ENCODE measurements at regions not wholly inside any gene's neighbourhood (a gene's known extent, or its start where the extent isn't known, plus 50 kb on each side); places are given as distances from the start of the nearest gene placed in this dataset.
A peak's percentile ranks its signal among the peaks of the same experiment; 100 is the strongest.
"Not testable (repeated sequence)": the region's sequence is repeated elsewhere in the genome, so short reads cannot be mapped to it uniquely, and the experiment has no call there.

DNA sequence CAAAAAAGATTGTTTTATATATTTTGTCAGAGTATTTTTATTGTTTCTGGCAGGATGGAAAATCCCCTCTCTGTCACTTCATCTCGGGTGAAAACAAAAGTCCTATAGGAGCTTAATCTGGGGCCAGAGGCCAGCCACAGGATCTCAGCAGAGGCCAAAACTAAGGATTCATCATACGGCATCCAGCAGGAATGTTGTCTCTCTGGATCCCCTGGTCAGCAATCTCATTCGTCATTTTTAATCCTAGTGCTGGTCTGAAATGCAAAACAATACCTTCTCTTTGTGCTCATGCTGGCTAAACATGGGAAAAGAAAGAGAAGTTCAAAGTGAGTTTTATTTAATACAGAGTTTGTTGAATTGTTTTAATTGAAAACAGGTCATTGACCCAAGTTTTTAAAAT, 482.5 kb upstream of the AUTS2 start:
- H3K27me3 Mint-ChIP-seq = no peaks in the 10 kb centered on the region
- H3K4me3 Mint-ChIP-seq = no peak overlapping the region
- peaks cover 19% of the 10 kb centered on the region for H3K9me3 Mint-ChIP-seq
- no peaks in the 10 kb centered on the region for H3K36me3 Mint-ChIP-seq
- DNase-seq (ENCODE audit: extremely low spot score, unreplicated experiment) = no peak
- H3K27ac Mint-ChIP-seq = peak overlapping the region; percentile 40
- H3K4me1 Mint-ChIP-seq (ENCODE audit: unreplicated experiment) = peaks cover 9% of the 10 kb centered on the region
- TF ChIP-seq, protein P1, sequence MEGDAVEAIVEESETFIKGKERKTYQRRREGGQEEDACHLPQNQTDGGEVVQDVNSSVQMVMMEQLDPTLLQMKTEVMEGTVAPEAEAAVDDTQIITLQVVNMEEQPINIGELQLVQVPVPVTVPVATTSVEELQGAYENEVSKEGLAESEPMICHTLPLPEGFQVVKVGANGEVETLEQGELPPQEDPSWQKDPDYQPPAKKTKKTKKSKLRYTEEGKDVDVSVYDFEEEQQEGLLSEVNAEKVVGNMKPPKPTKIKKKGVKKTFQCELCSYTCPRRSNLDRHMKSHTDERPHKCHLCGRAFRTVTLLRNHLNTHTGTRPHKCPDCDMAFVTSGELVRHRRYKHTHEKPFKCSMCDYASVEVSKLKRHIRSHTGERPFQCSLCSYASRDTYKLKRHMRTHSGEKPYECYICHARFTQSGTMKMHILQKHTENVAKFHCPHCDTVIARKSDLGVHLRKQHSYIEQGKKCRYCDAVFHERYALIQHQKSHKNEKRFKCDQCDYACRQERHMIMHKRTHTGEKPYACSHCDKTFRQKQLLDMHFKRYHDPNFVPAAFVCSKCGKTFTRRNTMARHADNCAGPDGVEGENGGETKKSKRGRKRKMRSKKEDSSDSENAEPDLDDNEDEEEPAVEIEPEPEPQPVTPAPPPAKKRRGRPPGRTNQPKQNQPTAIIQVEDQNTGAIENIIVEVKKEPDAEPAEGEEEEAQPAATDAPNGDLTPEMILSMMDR (conservative IDR thresholded peaks at IDR 0.05) = no peak

DNA sequence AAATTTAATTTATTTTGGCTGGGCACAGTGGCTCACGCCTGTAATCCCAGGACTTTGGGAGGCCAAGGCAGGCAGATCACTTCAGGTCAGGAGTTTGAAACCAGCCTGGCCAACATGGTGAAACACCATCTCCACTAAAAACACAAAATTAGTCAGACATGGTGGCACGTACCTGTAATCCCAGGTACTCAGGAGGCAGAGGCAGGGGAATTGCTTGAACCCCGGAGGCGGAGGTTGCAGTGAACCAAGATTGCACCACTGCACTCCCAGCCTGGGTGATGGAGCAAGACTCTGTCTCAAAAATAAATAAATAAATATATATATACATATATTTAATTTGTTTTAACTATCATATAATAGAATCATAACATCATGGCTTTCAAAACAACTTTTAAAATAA, 482.1 kb upstream of the AUTS2 start:
- H3K4me3 Mint-ChIP-seq; H3K27me3 Mint-ChIP-seq; H3K36me3 Mint-ChIP-seq; H3K27ac Mint-ChIP-seq; DNase-seq (ENCODE audit: extremely low spot score, unreplicated experiment); H3K4me1 Mint-ChIP-seq (ENCODE audit: unreplicated experiment): not testable (repeated sequence)
- H3K9me3 Mint-ChIP-seq = peaks cover 19% of the 10 kb centered on the region

DNA sequence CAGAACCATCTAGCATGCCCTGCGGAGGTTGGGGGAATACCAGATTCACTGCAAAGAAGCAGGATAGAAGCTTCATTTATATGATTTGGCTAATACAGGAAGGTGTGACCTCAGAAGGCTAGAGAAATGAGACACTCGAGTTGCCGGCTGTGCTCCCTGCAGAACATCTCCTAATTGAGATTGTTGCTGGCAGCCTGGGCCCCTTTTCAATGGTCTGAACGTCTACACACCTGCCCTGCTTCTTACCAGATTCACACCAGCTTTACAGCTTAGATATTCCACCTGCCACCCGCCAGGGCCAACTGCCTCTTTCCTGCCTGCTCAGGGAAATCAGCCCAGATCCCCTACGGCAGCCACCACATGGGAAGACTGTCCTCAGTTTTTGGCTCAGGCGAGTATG, 475.3 kb upstream of the AUTS2 start:
- Mint-ChIP-seq H3K27me3 (peaks cover 3% of the 10 kb centered on the region), H3K4me1 (ENCODE audit: unreplicated experiment) (no peaks in the 10 kb centered on the region), H3K9me3 (peaks cover 4% of the 10 kb centered on the region), H3K27ac (no peak overlapping the region), H3K4me3 (no peak overlapping the region), H3K36me3 (no peaks in the 10 kb centered on the region)
- DNase-seq (ENCODE audit: extremely low spot score, unreplicated experiment) = no peak
- TF ChIP-seq, protein P1 (conservative IDR thresholded peaks at IDR 0.05) = no peak

DNA sequence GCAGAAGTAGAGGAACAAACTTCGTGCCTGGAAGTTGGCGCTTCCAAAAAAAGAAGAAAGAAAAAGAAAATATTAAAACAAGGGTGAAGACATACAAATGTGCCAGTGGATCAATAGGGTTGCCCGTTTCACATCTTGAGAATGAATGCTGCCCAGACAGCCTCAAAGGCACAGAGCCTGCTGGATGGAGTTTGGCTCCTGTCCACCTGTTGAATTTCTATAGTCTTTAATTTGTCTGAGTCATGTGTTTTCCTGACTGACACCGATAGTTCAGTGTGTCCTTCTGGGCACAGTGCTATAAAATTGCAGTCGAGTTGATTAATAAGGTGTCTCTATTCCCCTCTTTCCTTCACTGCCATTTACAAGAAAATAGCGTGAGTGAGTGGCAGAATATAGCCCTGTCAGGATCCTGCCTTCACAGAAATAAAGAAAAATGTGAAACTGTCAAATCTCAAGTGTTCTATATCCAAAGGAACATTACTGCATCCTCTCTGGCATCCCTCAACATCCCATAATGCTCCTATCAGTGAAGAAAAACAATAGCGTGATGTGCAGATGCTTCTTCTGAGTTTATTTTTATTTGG, 471.3 kb upstream of the AUTS2 start:
- no peak for DNase-seq (ENCODE audit: extremely low spot score, unreplicated experiment)
- H3K4me1 Mint-ChIP-seq (ENCODE audit: unreplicated experiment) = no peaks in the 10 kb centered on the region
- H3K36me3 Mint-ChIP-seq = no peaks in the 10 kb centered on the region
- TF ChIP-seq, protein P1 (conservative IDR thresholded peaks at IDR 0.05) = no peak
- H3K27ac Mint-ChIP-seq = no peak overlapping the region
- H3K9me3 Mint-ChIP-seq = peaks cover 5% of the 10 kb centered on the region
- H3K27me3 Mint-ChIP-seq = peaks cover 8% of the 10 kb centered on the region
- H3K4me3 Mint-ChIP-seq = no peak overlapping the region

DNA sequence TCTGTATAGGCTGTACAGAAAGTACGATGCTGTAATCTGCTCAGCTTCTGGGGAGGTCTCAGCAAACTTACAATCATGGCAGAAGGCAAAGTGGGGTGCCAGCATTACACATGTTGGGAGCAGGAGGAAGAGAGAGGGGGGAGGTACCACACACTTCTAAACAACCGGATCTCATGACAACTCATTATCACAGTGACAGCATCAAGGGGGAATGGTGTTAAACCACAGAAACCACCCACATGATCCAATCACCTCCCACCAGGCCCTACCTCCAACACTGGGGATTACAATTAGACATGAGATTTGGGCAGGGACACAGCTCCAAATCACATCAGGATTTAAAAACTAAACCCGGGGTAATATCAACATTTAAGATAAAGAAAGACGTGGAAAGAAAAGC, 468.8 kb upstream of the AUTS2 start:
- TF ChIP-seq, protein P1 (conservative IDR thresholded peaks at IDR 0.05) = no peak
- Mint-ChIP-seq H3K9me3 (peaks cover 5% of the 10 kb centered on the region), H3K4me3 (no peak overlapping the region), H3K4me1 (ENCODE audit: unreplicated experiment) (no peaks in the 10 kb centered on the region), H3K36me3 (no peaks in the 10 kb centered on the region), H3K27ac (no peak overlapping the region), H3K27me3 (peaks cover 15% of the 10 kb centered on the region)
- DNase-seq (ENCODE audit: extremely low spot score, unreplicated experiment) = no peak

DNA sequence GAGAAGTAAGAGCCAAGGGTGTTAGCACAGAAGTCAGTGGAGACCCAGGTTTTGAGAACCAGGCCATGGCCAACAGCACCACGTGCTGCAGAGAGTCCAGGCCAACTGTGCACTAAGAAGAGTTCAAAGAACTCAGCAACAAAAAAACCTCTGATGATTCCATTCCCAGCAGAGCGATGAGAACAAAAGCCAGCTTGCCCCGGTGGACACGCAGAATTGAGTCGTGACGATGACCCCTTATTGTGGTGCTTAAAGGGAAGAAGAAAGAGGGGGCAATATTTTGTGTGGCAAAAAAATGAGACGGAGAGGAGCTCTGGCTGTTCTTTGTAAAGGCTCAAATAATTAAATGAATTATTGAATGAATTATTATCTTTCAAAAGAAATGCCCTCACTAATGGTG, 468.3 kb upstream of the AUTS2 start:
- TF ChIP-seq, protein P1 (conservative IDR thresholded peaks at IDR 0.05) = no peak
- H3K9me3 Mint-ChIP-seq = peaks cover 5% of the 10 kb centered on the region
- no peaks in the 10 kb centered on the region for H3K36me3 Mint-ChIP-seq
- no peak overlapping the region for H3K4me3 Mint-ChIP-seq
- no peak for DNase-seq (ENCODE audit: extremely low spot score, unreplicated experiment)
- no peak overlapping the region for H3K27ac Mint-ChIP-seq
- peaks cover 15% of the 10 kb centered on the region for H3K27me3 Mint-ChIP-seq
- H3K4me1 Mint-ChIP-seq (ENCODE audit: unreplicated experiment) = no peaks in the 10 kb centered on the region

Data from type B pancreatic cell (in vitro differentiated cells).